H1 (cell line): ENCODE measurements at regions not wholly inside any gene's neighbourhood (a gene's known extent, or its start where the extent isn't known, plus 50 kb on each side); places are given as distances from the start of the nearest gene placed in this dataset.

Experiments used
- NANOG ChIP-seq: IDR thresholded peaks from 2 replicates; pipeline ENCODE4 v1.6.1; 2011; ENCODE audit warnings: low read length, low read depth, mild to moderate bottlenecking, inconsistent platforms; ENCODE audit not compliant: insufficient read depth, poor library complexity, severe bottlenecking
- SIN3A ChIP-seq, 2 experiments: IDR thresholded peaks in 1 of 2; conservative IDR thresholded peaks in 1 of 2; 2 replicates each; pipeline ENCODE4 v1.6.1; 2011 to 2012; ENCODE audit warnings: low read length in 2 of 2, improper control_type of control experiment in 1 of 2, low read depth in 1 of 2, mild to moderate bottlenecking in 1 of 2

DNA sequence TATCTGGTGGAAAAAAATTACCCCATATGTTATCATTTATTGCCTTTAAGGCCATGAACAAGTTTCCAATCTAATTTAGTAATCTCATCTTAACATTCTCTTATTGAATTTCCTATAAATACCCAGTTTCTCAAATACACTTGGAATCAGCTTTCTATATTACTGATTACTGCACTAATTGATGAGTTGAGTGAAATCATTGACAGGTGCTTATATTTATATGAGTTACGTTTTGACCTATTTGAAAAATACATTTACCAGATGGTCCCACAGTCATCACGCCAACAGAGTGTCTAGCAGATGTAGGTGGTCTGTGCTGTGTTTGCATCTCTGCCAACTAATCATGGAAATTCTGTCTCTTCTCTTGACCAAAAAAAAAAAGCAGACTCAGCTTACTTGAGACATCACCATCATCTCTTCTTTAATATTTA is 307.3 kb upstream of the NREP start (continued):
- TF ChIP-seq NANOG = no peak
- TF ChIP-seq SIN3A (conservative IDR thresholded peaks at IDR 0.05 in 1 of 2, IDR thresholded peaks at IDR 0.05 in 1 of 2; ENCODE audit: low read depth in 1 of 2, low read length in 2 of 2) = no peak
- TF ChIP-seq, all 59 proteins: peak for 0
